Parathyroid adenoma (tissue), 2 donors: ENCODE measurements at regions not wholly inside any gene's neighbourhood (a gene's known extent, or its start where the extent isn't known, plus 50 kb on each side); places are given as distances from the start of the nearest gene placed in this dataset.

Experiments used
- H2AFZ ChIP-seq: fragments of 300-600 bp; sonication (generic); one replicate; pipeline ENCODE4 v1.7.0; 2017; ENCODE audit warnings: antibody characterized with exemption, mild to moderate bottlenecking
- H3K27ac ChIP-seq: fragments of 300-600 bp; sonication (generic); one replicate; pipeline ENCODE4 v1.7.0; 2017
- H3K27me3 ChIP-seq: fragments of 300-600 bp; sonication (generic); one replicate; pipeline ENCODE4 v1.7.0; 2017; ENCODE audit warnings: low read length; ENCODE audit not compliant: control insufficient read depth, insufficient read depth
- H3K36me3 ChIP-seq: fragments of 300-600 bp; sonication (generic); one replicate; pipeline ENCODE4 v1.7.0; 2017; ENCODE audit warnings: low read length; ENCODE audit not compliant: control insufficient read depth, insufficient read depth
- H3K4me1 ChIP-seq: fragments of 300-600 bp; sonication (generic); one replicate; pipeline ENCODE4 v1.7.0; 2017; ENCODE audit warnings: control low read depth
- H3K4me2 ChIP-seq: fragments of 300-600 bp; sonication (generic); one replicate; pipeline ENCODE4 v1.7.0; 2017; ENCODE audit warnings: low read length
- H3K4me3 ChIP-seq: fragments of 300-600 bp; sonication (generic); one replicate; pipeline ENCODE4 v1.7.0; 2017; ENCODE audit warnings: low read depth, low read length
- H3K79me2 ChIP-seq: fragments of 300-600 bp; sonication (generic); one replicate; pipeline ENCODE4 v1.7.0; 2017; ENCODE audit warnings: control low read depth
- H3K9ac ChIP-seq: fragments of 300-600 bp; sonication (generic); one replicate; pipeline ENCODE4 v1.7.0; 2017; ENCODE audit warnings: mild to moderate bottlenecking
- H3K9me3 ChIP-seq: fragments of 300-600 bp; sonication (generic); one replicate; pipeline ENCODE4 v1.7.0; 2017; ENCODE audit warnings: low read length; ENCODE audit not compliant: control insufficient read depth
- TF ChIP-seq, protein P1 (sequence below): fragments of 300-600 bp; sonication (generic); IDR thresholded peaks from one replicate; pipeline ENCODE4 v1.7.0; 2017; ENCODE audit warnings: antibody characterized with exemption, mild to moderate bottlenecking
- donor health status: primary hyperparathyroidism.

DNA sequence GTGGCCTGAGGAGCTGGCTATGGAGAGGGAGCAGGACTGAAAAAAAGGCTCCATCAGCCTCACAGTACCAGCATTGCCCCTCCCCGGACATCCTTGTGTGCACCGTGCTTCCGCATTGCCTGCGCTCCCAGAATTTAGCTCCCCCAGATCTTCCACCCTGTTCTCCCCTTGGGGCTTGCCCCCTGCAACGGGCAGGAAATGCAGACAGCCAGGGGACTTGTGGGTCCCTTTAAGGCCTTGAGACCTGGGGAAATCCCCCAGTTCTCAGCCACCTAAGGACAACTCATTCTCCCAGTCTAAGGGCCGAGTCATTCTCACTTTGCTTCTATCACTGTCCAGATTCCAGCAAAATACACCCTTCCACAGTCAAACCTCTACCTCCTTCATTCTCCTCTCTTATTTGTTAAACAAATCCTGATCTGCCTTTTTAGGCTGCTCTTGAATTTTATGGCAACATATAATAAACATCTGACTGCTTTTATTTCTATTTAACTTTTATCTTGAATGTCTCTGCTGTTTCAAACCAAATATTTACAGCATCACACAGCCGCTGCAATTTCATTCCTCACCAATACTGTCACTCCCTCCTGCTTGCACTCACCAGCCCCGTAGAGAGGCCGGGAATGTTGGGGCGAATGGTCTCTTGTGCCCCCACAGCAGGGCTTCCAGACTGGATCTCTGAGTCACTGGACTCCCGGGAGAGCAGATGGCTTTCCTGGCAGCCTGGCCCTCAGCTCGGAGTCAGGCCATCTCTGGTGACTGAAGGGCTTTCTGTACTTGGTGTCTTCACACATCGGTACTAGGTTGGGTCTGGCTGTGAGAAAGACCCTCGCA is 221.9 kb downstream of the TSHZ3 start:
- H3K4me3 ChIP-seq: no peak overlapping the region
- no peaks in the 10 kb centered on the region for H3K79me2 ChIP-seq
- no peaks in the 10 kb centered on the region for H3K9me3 ChIP-seq
- no peak overlapping the region for H3K9ac ChIP-seq
- H3K27ac ChIP-seq: no peak overlapping the region
- no peak overlapping the region for H3K4me2 ChIP-seq
- TF ChIP-seq, protein P1, sequence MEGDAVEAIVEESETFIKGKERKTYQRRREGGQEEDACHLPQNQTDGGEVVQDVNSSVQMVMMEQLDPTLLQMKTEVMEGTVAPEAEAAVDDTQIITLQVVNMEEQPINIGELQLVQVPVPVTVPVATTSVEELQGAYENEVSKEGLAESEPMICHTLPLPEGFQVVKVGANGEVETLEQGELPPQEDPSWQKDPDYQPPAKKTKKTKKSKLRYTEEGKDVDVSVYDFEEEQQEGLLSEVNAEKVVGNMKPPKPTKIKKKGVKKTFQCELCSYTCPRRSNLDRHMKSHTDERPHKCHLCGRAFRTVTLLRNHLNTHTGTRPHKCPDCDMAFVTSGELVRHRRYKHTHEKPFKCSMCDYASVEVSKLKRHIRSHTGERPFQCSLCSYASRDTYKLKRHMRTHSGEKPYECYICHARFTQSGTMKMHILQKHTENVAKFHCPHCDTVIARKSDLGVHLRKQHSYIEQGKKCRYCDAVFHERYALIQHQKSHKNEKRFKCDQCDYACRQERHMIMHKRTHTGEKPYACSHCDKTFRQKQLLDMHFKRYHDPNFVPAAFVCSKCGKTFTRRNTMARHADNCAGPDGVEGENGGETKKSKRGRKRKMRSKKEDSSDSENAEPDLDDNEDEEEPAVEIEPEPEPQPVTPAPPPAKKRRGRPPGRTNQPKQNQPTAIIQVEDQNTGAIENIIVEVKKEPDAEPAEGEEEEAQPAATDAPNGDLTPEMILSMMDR: no peak
- no peak overlapping the region for H2AFZ ChIP-seq
- no peaks in the 10 kb centered on the region for H3K36me3 ChIP-seq
- H3K27me3 ChIP-seq: no peaks in the 10 kb centered on the region
- H3K4me1 ChIP-seq: no peaks in the 10 kb centered on the region

DNA sequence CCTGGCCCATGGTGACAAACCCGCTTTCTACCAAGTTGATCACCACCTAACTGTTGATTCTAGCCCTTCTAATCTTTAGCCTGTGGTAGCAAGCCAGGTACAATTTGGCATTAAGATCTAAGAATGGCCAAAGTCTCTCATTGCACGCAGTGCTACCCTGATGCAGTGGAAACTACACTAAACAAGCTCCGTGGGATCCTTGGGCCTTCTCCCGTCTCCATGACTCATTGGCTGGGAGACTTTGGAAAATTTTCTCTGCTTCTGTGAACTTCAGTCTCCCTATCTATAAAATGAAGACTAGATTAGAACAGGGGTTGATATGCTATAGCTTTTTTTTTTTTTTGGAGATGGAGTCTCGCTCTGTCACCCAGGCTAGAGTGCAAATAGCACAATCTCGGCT is 223.0 kb downstream of the TSHZ3 start:
- TF ChIP-seq, protein P1: no peak
- no peaks in the 10 kb centered on the region for H3K27me3 ChIP-seq
- H3K79me2 ChIP-seq: no peaks in the 10 kb centered on the region
- H3K9ac ChIP-seq: no peak overlapping the region
- no peak overlapping the region for H3K4me2 ChIP-seq
- H3K36me3 ChIP-seq: no peaks in the 10 kb centered on the region
- H3K4me3 ChIP-seq: no peak overlapping the region
- H3K4me1 ChIP-seq: no peaks in the 10 kb centered on the region
- H2AFZ ChIP-seq: no peak overlapping the region
- no peak overlapping the region for H3K27ac ChIP-seq
- no peaks in the 10 kb centered on the region for H3K9me3 ChIP-seq

GRCh38 chr19:31125071-31125470 is 224.2 kb downstream of the TSHZ3 start:
- Histone ChIP-seq H3K27ac (no peak overlapping the region), H2AFZ (no peak overlapping the region), H3K4me1 (no peaks in the 10 kb centered on the region), H3K27me3 (no peaks in the 10 kb centered on the region), H3K4me2 (no peak overlapping the region), H3K9me3 (no peaks in the 10 kb centered on the region), H3K4me3 (no peak overlapping the region), H3K79me2 (no peaks in the 10 kb centered on the region), H3K9ac (no peak overlapping the region), H3K36me3 (no peaks in the 10 kb centered on the region)
- TF ChIP-seq, protein P1: no peak

GRCh38 chr19:31121501-31121900 is 227.7 kb downstream of the TSHZ3 start:
- Histone ChIP-seq H3K4me2 (no peak overlapping the region), H3K9ac (no peak overlapping the region), H3K4me3 (no peak overlapping the region), H2AFZ (no peak overlapping the region), H3K27me3 (no peaks in the 10 kb centered on the region), H3K79me2 (no peaks in the 10 kb centered on the region), H3K9me3 (no peaks in the 10 kb centered on the region), H3K36me3 (no peaks in the 10 kb centered on the region), H3K27ac (no peak overlapping the region), H3K4me1 (no peaks in the 10 kb centered on the region)
- TF ChIP-seq, protein P1: no peak

DNA sequence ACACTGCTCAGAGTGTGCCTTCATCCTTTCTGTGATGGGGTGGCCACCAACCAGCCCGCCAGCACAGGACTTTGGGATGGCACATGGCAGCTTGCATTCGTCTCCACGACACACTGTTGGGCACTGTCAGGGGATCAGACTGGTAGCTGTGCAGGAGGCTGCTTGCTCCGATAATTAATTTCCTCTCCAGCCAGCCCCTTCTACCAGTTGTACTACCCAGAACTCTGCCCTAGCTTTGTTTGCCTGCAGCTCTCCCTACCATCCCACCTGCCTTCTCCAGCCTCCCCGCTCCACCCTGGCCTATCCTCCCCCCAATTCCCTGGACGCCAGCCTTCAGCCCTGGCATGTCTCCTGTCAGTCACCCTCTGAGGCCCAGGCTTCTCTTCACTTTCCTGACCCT is 228.3 kb downstream of the TSHZ3 start:
- no peak overlapping the region for H3K4me2 ChIP-seq
- TF ChIP-seq, protein P1: no peak
- H2AFZ ChIP-seq: no peak overlapping the region
- no peak overlapping the region for H3K27ac ChIP-seq
- H3K9me3 ChIP-seq: no peaks in the 10 kb centered on the region
- no peaks in the 10 kb centered on the region for H3K36me3 ChIP-seq
- H3K27me3 ChIP-seq: no peaks in the 10 kb centered on the region
- H3K4me3 ChIP-seq: no peak overlapping the region
- H3K9ac ChIP-seq: no peak overlapping the region
- no peaks in the 10 kb centered on the region for H3K4me1 ChIP-seq
- no peaks in the 10 kb centered on the region for H3K79me2 ChIP-seq
